ENCODE measurements at regions not wholly inside any gene's neighbourhood (a gene's known extent, or its start where the extent isn't known, plus 50 kb on each side); places are given as distances from the start of the nearest gene placed in this dataset.
A peak's percentile ranks its signal among the peaks of the same experiment; 100 is the strongest.
"Not testable (repeated sequence)": the region's sequence is repeated elsewhere in the genome, so short reads cannot be mapped to it uniquely, and the experiment has no call there.

- no peak for DNase-seq
Measured at GRCh38 chr6:140729521-140729920, 1355.1 kb upstream of the CITED2 start.

DNA sequence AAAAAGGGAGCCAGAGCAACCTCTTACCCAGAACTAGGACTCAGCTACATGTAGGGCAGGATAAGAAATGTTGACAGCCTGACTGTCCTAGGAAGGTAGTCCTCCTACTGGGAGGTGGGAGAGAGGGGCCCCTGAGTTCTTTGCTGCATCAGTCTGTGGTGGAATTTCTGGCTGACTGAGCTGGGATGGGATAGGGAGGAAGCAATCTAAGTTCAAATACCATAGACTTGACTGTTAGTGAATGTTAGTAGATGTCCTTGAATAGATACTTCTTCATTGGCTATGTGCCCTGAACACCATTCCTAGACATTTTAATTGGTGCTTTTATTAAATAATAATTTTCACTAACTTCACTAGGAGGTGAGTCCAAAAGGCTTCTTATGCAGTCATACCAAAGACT lies 1343.6 kb upstream of the CITED2 start:
- DNase-seq: no peak

- DNase-seq: no peak
Measured at GRCh38 chr6:140713495-140713894, 1339.0 kb upstream of the CITED2 start.

DNA sequence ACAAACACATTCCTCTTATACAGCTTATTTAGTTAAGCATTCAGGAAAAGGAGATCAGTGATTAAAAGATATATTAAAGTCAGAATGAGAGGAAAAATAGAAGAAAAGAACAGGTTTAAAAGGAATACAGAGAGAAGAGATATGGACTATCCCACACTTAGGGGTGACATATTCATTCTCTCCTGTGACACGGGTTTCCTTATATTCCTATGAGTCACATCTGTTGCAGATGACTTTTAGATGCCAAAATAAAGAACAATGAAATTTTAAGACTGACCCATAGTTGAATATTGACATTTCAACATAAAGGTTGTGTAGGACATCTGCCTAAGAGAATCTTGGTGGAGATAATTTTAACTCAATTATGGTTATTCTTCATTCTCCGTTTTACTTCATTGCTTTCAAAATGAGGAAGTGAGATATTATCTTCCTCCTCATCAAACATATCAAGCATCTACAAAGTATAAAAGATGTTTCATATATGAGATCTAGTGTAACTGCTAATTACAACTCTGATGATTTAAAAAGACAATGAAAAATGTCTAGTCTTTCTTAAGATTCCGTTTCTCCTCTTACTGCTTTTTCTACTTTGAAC lies 1336.7 kb upstream of the CITED2 start:
- peak; percentile 2 to 21 (median 19) for DNase-seq

DNA sequence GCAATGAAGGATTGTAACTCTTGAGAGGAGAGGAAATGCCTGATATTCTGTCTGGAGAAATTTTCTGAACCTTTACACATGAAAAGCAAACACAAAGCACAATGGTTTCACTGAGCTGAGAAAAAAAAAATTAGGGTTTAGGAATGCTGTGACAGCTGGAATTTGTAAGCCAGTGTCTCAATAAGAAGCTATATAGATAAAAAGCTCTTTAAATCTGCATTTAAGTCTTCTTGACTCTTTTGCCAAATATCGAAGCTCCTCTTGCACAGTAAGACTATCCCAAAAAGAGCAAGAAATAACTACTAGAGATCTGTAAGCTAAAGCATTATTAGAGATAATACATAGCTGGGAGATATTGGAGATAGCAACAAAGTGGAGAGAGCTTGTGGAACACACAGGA lies 1334.0 kb upstream of the CITED2 start:
- no peak for DNase-seq

DNA sequence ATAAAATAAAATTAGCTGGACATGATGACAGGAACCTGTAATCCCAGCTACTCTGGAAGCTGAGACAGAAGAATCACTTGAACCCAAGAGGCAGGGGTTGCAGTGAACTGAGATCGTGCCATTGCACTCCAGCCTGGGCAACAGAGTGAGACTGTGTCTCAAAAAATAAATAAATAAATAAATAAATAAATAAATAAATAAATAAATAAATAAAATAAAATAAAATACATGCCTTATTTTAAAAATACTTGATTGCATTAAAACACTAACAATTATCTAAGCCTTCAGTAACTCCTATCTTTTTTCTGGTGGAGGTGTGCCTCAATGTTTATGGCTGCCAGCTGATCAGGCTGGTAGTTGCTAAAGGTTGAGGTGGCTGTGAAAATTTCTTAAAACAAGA lies 1329.6 kb upstream of the CITED2 start:
- not testable (repeated sequence) for DNase-seq

DNA sequence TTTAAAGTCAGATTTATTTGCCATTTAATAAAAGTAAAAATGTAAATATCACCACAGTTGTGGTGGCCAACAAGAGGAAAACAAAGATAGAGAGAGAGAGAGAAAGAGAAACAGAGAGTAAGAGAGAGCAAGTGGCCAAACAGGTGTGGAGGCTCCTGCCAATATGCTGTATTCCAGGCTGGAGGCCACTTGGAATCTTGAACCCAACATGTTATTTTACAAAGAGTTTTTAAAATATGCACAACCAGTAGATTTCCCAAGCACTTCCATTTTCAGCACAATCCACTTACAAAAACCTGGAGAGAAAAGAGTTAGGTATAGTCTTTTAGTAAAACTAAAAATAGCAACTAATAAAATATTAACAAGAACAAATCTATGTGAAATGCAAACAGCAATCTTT lies 1323.1 kb upstream of the CITED2 start:
- no peak for DNase-seq

DNA sequence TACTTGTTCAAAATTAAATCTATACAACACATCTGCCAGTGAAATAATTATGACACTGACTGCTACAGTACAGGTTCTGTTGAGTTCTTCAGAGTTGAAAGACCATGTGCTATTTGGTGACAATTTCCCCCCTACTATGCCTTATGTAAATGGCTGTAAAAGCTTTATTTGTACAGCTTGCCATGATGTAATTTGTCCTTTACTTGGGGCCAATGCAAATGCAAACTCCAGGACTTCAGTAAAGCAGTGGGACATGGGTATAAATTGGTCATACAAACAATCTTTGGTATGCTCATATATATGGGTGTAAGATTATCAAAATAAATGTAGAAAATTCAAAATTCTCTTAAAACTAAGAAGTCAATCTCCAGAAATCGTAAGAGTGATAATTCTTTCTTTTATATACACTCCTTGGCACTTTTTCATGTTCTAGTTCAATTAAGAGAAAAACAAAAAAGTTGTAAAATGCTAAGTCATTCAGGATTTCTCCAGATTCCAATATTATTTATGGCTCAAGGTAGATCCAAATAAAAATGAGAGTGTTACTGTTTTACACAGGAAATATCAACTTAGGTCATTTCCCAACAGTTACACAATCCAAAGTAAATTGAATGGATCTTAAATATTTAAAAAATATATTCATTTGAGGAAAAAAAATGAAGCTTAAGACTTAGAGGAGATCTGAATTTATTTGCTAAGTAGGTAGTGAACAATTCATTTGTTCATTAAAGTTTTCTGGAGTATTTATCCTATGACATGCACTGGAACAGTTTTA lies 1310.5 kb upstream of the CITED2 start:
- no peak for DNase-seq

- DNase-seq: no peak
Measured at GRCh38 chr6:140677781-140678528, 1303.5 kb upstream of the CITED2 start.

- DNase-seq: peak in 1 of 3 donors; percentile 23
Measured at GRCh38 chr6:140671926-140672325, 1297.5 kb upstream of the CITED2 start.

GRCh38 chr6:140670021-140670420 lies 1295.6 kb upstream of the CITED2 start:
- DNase-seq: no peak

DNA sequence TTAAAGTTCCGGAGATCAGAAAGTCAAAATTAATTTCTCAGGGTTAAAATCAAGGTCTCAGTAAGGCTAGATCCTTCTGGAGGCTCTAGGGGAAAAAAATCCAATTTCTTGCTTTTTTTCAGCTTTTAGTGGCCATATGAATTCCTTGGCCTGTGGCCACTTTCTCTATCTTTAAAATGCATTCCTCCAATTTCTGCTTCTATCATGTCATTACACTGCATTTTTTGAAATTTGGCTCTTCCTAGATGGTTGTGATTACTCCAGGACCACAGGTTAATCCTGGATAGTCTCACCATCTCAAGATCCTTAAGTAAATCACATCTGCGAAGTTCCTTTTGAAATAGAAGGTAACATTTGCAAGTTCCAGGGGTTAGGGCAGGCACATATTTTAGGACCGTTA lies 1294.9 kb upstream of the CITED2 start:
- DNase-seq: no peak

GRCh38 chr6:140663772-140664171 lies 1289.3 kb upstream of the CITED2 start:
- DNase-seq: no peak

GRCh38 chr6:140663094-140663493 lies 1288.6 kb upstream of the CITED2 start:
- no peak for DNase-seq

- DNase-seq: no peak
Measured at GRCh38 chr6:140661691-140662090, 1287.2 kb upstream of the CITED2 start.

GRCh38 chr6:140660295-140660694 lies 1285.8 kb upstream of the CITED2 start:
- no peak for DNase-seq

DNA sequence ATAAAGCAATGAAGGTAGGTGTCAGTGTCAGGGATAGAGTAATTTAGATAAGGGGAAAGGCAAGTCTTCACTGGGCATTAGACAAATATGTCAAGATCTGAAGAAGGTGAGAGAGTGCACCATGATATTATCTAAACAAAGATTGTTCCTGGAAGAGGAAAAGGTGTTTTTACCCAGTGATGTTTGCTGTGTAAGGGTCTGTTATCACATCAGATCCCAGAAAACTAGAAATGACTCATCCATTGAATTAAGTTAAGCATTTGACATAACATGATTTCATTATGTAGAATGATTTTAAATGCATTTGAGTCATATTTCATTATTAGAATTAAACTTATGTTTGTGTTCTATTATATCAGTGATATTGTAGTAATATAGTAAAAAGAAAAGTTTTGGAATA lies 1279.5 kb upstream of the CITED2 start:
- DNase-seq: no peak

GRCh38 chr6:140653506-140653905 lies 1279.1 kb upstream of the CITED2 start:
- DNase-seq: no peak

- DNase-seq: not testable (repeated sequence)
Measured at GRCh38 chr6:140649502-140649901, 1275.1 kb upstream of the CITED2 start.

DNA sequence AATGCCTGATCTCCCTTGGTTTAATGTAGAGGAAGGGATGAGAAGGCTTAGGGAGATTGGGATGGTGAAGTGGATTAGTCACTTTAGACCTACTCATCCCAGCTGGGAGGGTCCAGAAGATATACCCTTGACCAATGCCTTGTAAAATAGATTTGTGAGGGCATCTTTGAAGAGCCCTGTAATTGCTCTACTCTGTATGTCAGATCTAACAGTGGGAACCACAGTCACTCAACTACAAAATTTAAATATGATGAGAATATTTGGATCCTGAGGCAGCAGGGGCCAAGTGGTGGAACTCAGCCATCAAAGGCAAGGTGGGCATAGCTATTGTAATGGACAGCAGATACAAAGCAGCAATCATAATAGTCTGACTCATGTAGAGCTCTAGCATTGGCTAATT lies 1272.9 kb upstream of the CITED2 start:
- DNase-seq: not testable (repeated sequence)

DNA sequence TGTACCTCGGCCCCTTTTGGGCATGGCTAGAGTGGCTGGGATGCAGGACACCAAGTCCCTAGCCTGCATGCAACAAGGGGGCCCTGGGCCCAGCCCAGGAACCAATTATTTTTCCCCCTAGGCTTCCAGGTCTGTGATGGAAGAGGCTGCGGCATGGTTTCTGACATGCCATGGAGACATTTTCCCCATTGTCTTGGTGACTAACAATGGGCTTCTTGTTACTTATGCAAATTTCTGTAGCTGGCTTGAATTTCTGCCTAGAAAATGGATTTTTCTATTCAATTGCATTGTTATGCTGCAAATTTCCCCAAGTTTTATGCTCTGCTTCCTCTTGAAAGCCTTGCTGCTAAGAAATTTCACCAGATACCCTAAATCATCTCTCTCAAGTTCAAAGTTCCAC lies 1269.6 kb upstream of the CITED2 start:
- no peak for DNase-seq

GRCh38 chr6:140641412-140641811 lies 1267.0 kb upstream of the CITED2 start:
- no peak for DNase-seq

DNA sequence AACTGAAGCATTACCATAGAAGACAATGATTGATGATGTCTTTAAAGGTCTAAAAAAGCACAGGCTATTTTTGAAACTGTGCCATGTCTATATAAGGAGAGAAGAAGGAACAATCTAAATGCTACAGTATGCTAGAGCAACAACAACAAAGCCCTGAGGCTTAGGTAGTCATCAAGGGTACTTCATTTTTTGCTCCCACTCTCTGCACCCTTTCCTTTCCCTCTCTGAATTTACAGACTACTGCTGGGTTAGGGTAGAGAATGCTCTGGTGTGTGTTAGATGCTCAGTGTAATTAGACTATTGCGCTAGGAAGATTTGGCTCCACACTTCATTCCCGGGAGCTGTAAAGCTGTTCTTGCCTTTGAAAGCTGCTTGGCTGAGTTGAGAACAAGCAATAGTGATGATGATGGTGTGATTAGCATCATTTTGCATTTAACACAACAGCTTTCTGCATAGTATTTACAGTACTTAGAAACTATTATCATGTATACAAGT lies 1262.5 kb upstream of the CITED2 start:
- no peak for DNase-seq

Measured in suppressor macrophage treated with lipopolysaccharide for 1 hour (primary cell).